Kasumi-1 (cell line): ENCODE measurements at regions not wholly inside any gene's neighbourhood (a gene's known extent, or its start where the extent isn't known, plus 50 kb on each side); places are given as distances from the start of the nearest gene placed in this dataset.
A peak's percentile ranks its signal among the peaks of the same experiment; 100 is the strongest.

Experiments used
- DNase-seq, 2 experiments: peaks; one replicate each; lab custom pipeline; 2025; lab: John Stamatoyannopoulos, UW

GRCh38 chr3:25002052-25002451, 426.0 kb upstream of the RARB start:
- DNase-seq: no peak

- peak in 1 of 2 experiments; percentile 9 for DNase-seq
These were observed 419.9 kb upstream of the RARB start for GRCh38 chr3:25007974-25008658.

- no peak for DNase-seq
These were observed 418.4 kb upstream of the RARB start for GRCh38 chr3:25009665-25010064.

- DNase-seq: no peak
These were observed 412.5 kb upstream of the RARB start for GRCh38 chr3:25015599-25015998.

- DNase-seq: no peak
These were observed 409.2 kb upstream of the RARB start for GRCh38 chr3:25018909-25019308.

- no peak for DNase-seq
These were observed 408.6 kb upstream of the RARB start for GRCh38 chr3:25019506-25019905.

- peak; percentile 23 to 32 for DNase-seq
These were observed 406.2 kb upstream of the RARB start for GRCh38 chr3:25021816-25022215.

- DNase-seq: no peak
These were observed 404.2 kb upstream of the RARB start for GRCh38 chr3:25023876-25024275.

GRCh38 chr3:25025236-25025635, 402.8 kb upstream of the RARB start:
- no peak for DNase-seq

- DNase-seq: no peak
These were observed 400.4 kb upstream of the RARB start for GRCh38 chr3:25027650-25028049.

GRCh38 chr3:25029820-25030219, 398.2 kb upstream of the RARB start:
- no peak for DNase-seq

GRCh38 chr3:25032344-25032743, 395.7 kb upstream of the RARB start:
- no peak for DNase-seq

GRCh38 chr3:25033407-25034029, 394.5 kb upstream of the RARB start:
- peak; percentile 59 to 68 for DNase-seq

GRCh38 chr3:25035526-25035925, 392.5 kb upstream of the RARB start:
- DNase-seq: no peak

GRCh38 chr3:25036633-25037032, 391.4 kb upstream of the RARB start:
- DNase-seq: no peak

GRCh38 chr3:25037049-25037547, 391.0 kb upstream of the RARB start:
- no peak for DNase-seq

GRCh38 chr3:25038271-25038670, 389.8 kb upstream of the RARB start:
- DNase-seq: no peak

GRCh38 chr3:25038922-25039321, 389.1 kb upstream of the RARB start:
- no peak for DNase-seq

- DNase-seq: no peak
These were observed 387.3 kb upstream of the RARB start for GRCh38 chr3:25040748-25041147.

GRCh38 chr3:25041871-25042584, 386.0 kb upstream of the RARB start:
- DNase-seq: no peak

GRCh38 chr3:25043177-25043576, 384.9 kb upstream of the RARB start:
- no peak for DNase-seq

- no peak for DNase-seq
These were observed 384.3 kb upstream of the RARB start for GRCh38 chr3:25043749-25044148.
